ENCODE measurements at regions not wholly inside any gene's neighbourhood (a gene's known extent, or its start where the extent isn't known, plus 50 kb on each side); places are given as distances from the start of the nearest gene placed in this dataset.

- H3K36me3 ChIP-seq (ENCODE audit: insufficient read depth, low read length) = no peaks in the 10 kb centered on the region
- H3K9me3 ChIP-seq (ENCODE audit: low read depth, low read length) = no peaks in the 10 kb centered on the region
- H3K4me2 ChIP-seq (ENCODE audit: insufficient read depth, low read length) = no peak overlapping the region
- DNase-seq (ENCODE audit: insufficient read length, low spot score, missing footprints) = no peak
- no peak overlapping the region for H2AFZ ChIP-seq (ENCODE audit: low read length)
- no peaks in the 10 kb centered on the region for H3K27me3 ChIP-seq (ENCODE audit: insufficient read depth, low read length)
- no peaks in the 10 kb centered on the region for H3K79me2 ChIP-seq (ENCODE audit: insufficient read depth, low read length)
- H3K27ac ChIP-seq (ENCODE audit: low read depth, low read length) = no peak overlapping the region
- TF ChIP-seq CTCF (IDR thresholded peaks at IDR 0.05; ENCODE audit: extremely low read depth, low read depth, low read length) = no peak
- H3K4me3 ChIP-seq (ENCODE audit: insufficient read depth, low read length) = no peak overlapping the region
- no peaks in the 10 kb centered on the region for H4K20me1 ChIP-seq (ENCODE audit: insufficient read depth, low read length)
- H3K4me1 ChIP-seq (ENCODE audit: insufficient read depth, low read length) = no peaks in the 10 kb centered on the region
These were observed 1470.6 kb downstream of the PCDH19 start for GRCh38 chrX:98939456-98939855.

GRCh38 chrX:98931216-98931615 is 1478.9 kb downstream of the PCDH19 start:
- no peak overlapping the region for H3K27ac ChIP-seq (ENCODE audit: low read depth, low read length)
- H3K4me1 ChIP-seq (ENCODE audit: insufficient read depth, low read length) = no peaks in the 10 kb centered on the region
- no peak overlapping the region for H2AFZ ChIP-seq (ENCODE audit: low read length)
- no peak for TF ChIP-seq CTCF (IDR thresholded peaks at IDR 0.05; ENCODE audit: extremely low read depth, low read depth, low read length)
- no peaks in the 10 kb centered on the region for H3K9me3 ChIP-seq (ENCODE audit: low read depth, low read length)
- H4K20me1 ChIP-seq (ENCODE audit: insufficient read depth, low read length) = no peaks in the 10 kb centered on the region
- H3K27me3 ChIP-seq (ENCODE audit: insufficient read depth, low read length) = no peaks in the 10 kb centered on the region
- no peak for DNase-seq (ENCODE audit: insufficient read length, low spot score, missing footprints)
- no peak overlapping the region for H3K4me2 ChIP-seq (ENCODE audit: insufficient read depth, low read length)
- H3K4me3 ChIP-seq (ENCODE audit: insufficient read depth, low read length) = no peak overlapping the region
- H3K79me2 ChIP-seq (ENCODE audit: insufficient read depth, low read length) = no peaks in the 10 kb centered on the region
- no peaks in the 10 kb centered on the region for H3K36me3 ChIP-seq (ENCODE audit: insufficient read depth, low read length)

- H3K27me3 ChIP-seq (ENCODE audit: insufficient read depth, low read length) = no peaks in the 10 kb centered on the region
- no peaks in the 10 kb centered on the region for H4K20me1 ChIP-seq (ENCODE audit: insufficient read depth, low read length)
- H3K4me3 ChIP-seq (ENCODE audit: insufficient read depth, low read length) = no peak overlapping the region
- no peaks in the 10 kb centered on the region for H3K36me3 ChIP-seq (ENCODE audit: insufficient read depth, low read length)
- H2AFZ ChIP-seq (ENCODE audit: low read length) = no peak overlapping the region
- no peak for TF ChIP-seq CTCF (IDR thresholded peaks at IDR 0.05; ENCODE audit: extremely low read depth, low read depth, low read length)
- DNase-seq (ENCODE audit: insufficient read length, low spot score, missing footprints) = no peak
- no peaks in the 10 kb centered on the region for H3K4me1 ChIP-seq (ENCODE audit: insufficient read depth, low read length)
- H3K27ac ChIP-seq (ENCODE audit: low read depth, low read length) = no peak overlapping the region
- no peaks in the 10 kb centered on the region for H3K9me3 ChIP-seq (ENCODE audit: low read depth, low read length)
- H3K4me2 ChIP-seq (ENCODE audit: insufficient read depth, low read length) = no peak overlapping the region
- no peaks in the 10 kb centered on the region for H3K79me2 ChIP-seq (ENCODE audit: insufficient read depth, low read length)
These were observed 1485.6 kb downstream of the PCDH19 start for GRCh38 chrX:98924511-98924910.

- H3K27me3 ChIP-seq (ENCODE audit: insufficient read depth, low read length) = no peaks in the 10 kb centered on the region
- no peak for DNase-seq (ENCODE audit: insufficient read length, low spot score, missing footprints)
- H2AFZ ChIP-seq (ENCODE audit: low read length) = no peak overlapping the region
- no peak overlapping the region for H3K4me3 ChIP-seq (ENCODE audit: insufficient read depth, low read length)
- no peaks in the 10 kb centered on the region for H4K20me1 ChIP-seq (ENCODE audit: insufficient read depth, low read length)
- no peak overlapping the region for H3K4me2 ChIP-seq (ENCODE audit: insufficient read depth, low read length)
- no peaks in the 10 kb centered on the region for H3K4me1 ChIP-seq (ENCODE audit: insufficient read depth, low read length)
- no peaks in the 10 kb centered on the region for H3K36me3 ChIP-seq (ENCODE audit: insufficient read depth, low read length)
- no peak overlapping the region for H3K27ac ChIP-seq (ENCODE audit: low read depth, low read length)
- H3K9me3 ChIP-seq (ENCODE audit: low read depth, low read length) = no peaks in the 10 kb centered on the region
- TF ChIP-seq CTCF (IDR thresholded peaks at IDR 0.05; ENCODE audit: extremely low read depth, low read depth, low read length) = no peak
- no peaks in the 10 kb centered on the region for H3K79me2 ChIP-seq (ENCODE audit: insufficient read depth, low read length)
These were observed 1512.9 kb downstream of the PCDH19 start for GRCh38 chrX:98897191-98897590.

Data from osteoblast (primary cell).